AG09309 (cell line): ENCODE measurements at regions not wholly inside any gene's neighbourhood (a gene's known extent, or its start where the extent isn't known, plus 50 kb on each side); places are given as distances from the start of the nearest gene placed in this dataset.
"Not testable (repeated sequence)": the region's sequence is repeated elsewhere in the genome, so short reads cannot be mapped to it uniquely, and the experiment has no call there.

Source experiments
- DNase-seq: peaks from one replicate; pipeline ENCODE4 v3.0.0-alpha.2; 2010; ENCODE audit warnings: low read depth
- H3K4me3 ChIP-seq: 2 replicates; pipeline ENCODE4 v1.5.1; 2011; ENCODE audit warnings: mild to moderate bottlenecking, low read depth, low read length, moderate library complexity; ENCODE audit not compliant: control insufficient read depth
- CTCF ChIP-seq: IDR thresholded peaks from 2 replicates; pipeline ENCODE4 v1.5.1; 2011; ENCODE audit warnings: mild to moderate bottlenecking, low read depth, low read length, inconsistent platforms; ENCODE audit not compliant: insufficient read depth, control insufficient read depth; ENCODE audit errors: missing control alignments

GRCh38 chr15:69919816-69920215 is 177.9 kb downstream of the TLE3 start:
- H3K4me3 ChIP-seq: no peak overlapping the region
- no peak for TF ChIP-seq CTCF
- DNase-seq: no peak

DNA sequence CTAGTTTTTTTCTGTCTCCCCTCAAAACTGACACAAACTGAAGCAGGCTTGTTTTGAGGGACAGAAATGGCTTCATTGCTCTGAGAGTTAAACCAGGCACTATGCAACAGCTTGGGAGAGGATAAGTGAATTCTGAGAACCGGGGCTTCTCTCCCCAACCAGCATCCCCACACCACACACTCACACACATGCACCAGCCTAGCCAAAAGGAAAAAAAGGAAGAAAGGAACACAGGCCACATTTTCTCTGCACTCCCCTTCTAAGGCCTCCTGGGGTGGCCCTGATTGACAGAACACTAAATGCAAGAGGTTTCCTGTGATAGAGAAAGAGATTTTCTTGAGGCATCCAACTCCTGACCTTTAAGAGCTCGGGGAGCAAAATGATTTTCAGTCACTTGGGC is 177.5 kb downstream of the TLE3 start:
- no peak for DNase-seq
- no peak for TF ChIP-seq CTCF

GRCh38 chr15:69921626-69922619 is 175.8 kb downstream of the TLE3 start:
- TF ChIP-seq CTCF: no peak
- DNase-seq: no peak
- no peak overlapping the region for H3K4me3 ChIP-seq

More for the DNA sequence above, 177.5 kb downstream of the TLE3 start:
- H3K4me3 ChIP-seq: no peak overlapping the region

GRCh38 chr15:69924531-69924930 is 173.2 kb downstream of the TLE3 start:
- no peak for DNase-seq
- H3K4me3 ChIP-seq: no peak overlapping the region
- TF ChIP-seq CTCF: no peak

DNA sequence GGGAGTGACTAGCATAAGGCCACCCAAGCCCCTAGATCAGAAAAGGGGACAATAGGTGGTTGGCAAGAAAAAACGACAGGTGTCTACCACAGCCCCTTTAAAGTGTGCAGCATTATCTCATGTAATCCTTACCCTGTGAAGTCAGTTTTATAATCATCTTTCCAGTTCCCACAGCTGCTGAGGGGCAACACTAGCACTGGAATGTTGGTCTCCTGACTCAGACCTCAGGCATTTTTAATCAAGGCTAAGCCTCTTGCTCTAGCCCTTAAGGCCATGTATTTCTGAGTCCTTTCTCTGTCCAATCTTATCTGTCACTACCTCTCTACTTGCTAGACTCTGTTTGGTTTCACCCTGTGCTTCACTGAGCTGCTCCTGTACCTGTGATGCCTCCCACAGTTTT is 171.7 kb downstream of the TLE3 start:
- no peak for DNase-seq
- TF ChIP-seq CTCF: no peak
- no peak overlapping the region for H3K4me3 ChIP-seq

DNA sequence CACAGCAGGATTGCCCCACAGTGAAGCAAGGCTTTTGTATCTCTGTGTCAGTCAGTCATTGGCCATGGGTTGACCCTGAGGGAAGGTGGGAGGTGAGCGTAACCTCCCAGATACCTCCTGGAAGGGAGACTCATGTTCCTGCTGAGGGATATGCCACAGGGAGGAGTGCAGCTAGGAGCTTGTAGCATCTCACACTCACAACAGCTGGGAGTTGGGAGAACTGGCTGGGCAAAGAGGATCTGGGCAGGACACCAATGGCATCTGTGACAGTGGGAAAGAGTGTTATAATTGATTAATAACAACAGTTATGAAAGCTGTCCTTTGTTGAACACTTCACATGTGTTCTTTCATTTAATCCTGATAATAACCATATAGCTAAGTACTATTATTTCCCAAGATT is 171.0 kb downstream of the TLE3 start:
- no peak overlapping the region for H3K4me3 ChIP-seq
- TF ChIP-seq CTCF: no peak
- DNase-seq: no peak

DNA sequence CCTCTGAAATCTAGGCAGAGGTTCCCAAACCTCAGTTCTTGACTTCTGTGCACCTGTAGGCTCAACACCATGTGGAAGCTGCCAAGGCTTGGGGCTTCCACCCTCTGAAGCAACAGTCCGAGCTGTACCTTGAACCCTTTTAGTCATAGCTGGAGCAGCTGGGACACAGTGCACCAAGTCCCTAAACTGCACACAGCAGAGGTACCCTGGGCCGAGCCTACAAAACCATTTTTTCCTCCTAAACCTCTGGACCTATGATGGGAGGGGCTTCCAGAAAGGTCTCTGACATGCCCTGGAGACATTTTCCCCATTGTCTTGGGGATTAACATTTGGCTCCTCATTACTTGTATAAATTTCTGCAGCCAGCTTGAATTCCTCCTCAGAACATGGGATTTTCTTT is 168.8 kb downstream of the TLE3 start:
- not testable (repeated sequence) for DNase-seq, H3K4me3 ChIP-seq
